ENCODE measurements at regions not wholly inside any gene's neighbourhood (a gene's known extent, or its start where the extent isn't known, plus 50 kb on each side); places are given as distances from the start of the nearest gene placed in this dataset.

GRCh38 chr2:64841461-64841860 lies 147.7 kb upstream of the SLC1A4 start:
- peaks cover 49% of the 10 kb centered on the region for H3K4me1 Mint-ChIP-seq (ENCODE audit: insufficient read depth, unreplicated experiment)
- no TSS peak for BruUV-seq (replicated peaks)
- CTCF ChIA-PET, result interaction anchor here (0.6 to 1.1 kb wide), 2 partner anchors 165 to 436 kb away, joined by 3 to 7 read pairs; no protein-coding TSS in a partner anchor
- H3K4me3 Mint-ChIP-seq (ENCODE audit: unreplicated experiment), result no peak overlapping the region
- TF ChIP-seq, protein P1, sequence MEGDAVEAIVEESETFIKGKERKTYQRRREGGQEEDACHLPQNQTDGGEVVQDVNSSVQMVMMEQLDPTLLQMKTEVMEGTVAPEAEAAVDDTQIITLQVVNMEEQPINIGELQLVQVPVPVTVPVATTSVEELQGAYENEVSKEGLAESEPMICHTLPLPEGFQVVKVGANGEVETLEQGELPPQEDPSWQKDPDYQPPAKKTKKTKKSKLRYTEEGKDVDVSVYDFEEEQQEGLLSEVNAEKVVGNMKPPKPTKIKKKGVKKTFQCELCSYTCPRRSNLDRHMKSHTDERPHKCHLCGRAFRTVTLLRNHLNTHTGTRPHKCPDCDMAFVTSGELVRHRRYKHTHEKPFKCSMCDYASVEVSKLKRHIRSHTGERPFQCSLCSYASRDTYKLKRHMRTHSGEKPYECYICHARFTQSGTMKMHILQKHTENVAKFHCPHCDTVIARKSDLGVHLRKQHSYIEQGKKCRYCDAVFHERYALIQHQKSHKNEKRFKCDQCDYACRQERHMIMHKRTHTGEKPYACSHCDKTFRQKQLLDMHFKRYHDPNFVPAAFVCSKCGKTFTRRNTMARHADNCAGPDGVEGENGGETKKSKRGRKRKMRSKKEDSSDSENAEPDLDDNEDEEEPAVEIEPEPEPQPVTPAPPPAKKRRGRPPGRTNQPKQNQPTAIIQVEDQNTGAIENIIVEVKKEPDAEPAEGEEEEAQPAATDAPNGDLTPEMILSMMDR (IDR thresholded peaks at IDR 0.05; ENCODE audit: unreplicated experiment), result no peak
- DNase-seq (ENCODE audit: unreplicated experiment), result no peak
- no peaks in the 10 kb centered on the region for H3K27me3 Mint-ChIP-seq (ENCODE audit: insufficient read depth, unreplicated experiment)
- H3K27ac Mint-ChIP-seq (ENCODE audit: low read depth, unreplicated experiment), result no peak overlapping the region
- POLR2A ChIA-PET, result interaction anchor here (0.6 to 1.1 kb wide), 5 partner anchors 9 to 197 kb away, joined by 3 to 4 read pairs (median 3); no protein-coding TSS in a partner anchor
- intact Hi-C loops (cut with micrococcal nuclease), result no loop called here
- H3K36me3 Mint-ChIP-seq (ENCODE audit: insufficient read depth, unreplicated experiment), result peaks cover 4% of the 10 kb centered on the region
- no peaks in the 10 kb centered on the region for H3K9me3 Mint-ChIP-seq (ENCODE audit: unreplicated experiment)

GRCh38 chr2:64842030-64842429 lies 147.2 kb upstream of the SLC1A4 start:
- TF ChIP-seq, protein P1 (IDR thresholded peaks at IDR 0.05; ENCODE audit: unreplicated experiment), result no peak
- H3K36me3 Mint-ChIP-seq (ENCODE audit: insufficient read depth, unreplicated experiment), result peaks cover 4% of the 10 kb centered on the region
- H3K27me3 Mint-ChIP-seq (ENCODE audit: insufficient read depth, unreplicated experiment), result no peaks in the 10 kb centered on the region
- no peak overlapping the region for H3K4me3 Mint-ChIP-seq (ENCODE audit: unreplicated experiment)
- ChIA-PET POLR2A (interaction anchor here (0.6 to 0.9 kb wide), 5 partner anchors 9 to 187 kb away, joined by 3 to 4 read pairs (median 3); no protein-coding TSS in a partner anchor), CTCF (no interaction called here)
- BruUV-seq (replicated peaks), result no TSS peak
- peaks cover 46% of the 10 kb centered on the region for H3K4me1 Mint-ChIP-seq (ENCODE audit: insufficient read depth, unreplicated experiment)
- intact Hi-C loops (cut with micrococcal nuclease), result no loop called here
- no peak for DNase-seq (ENCODE audit: unreplicated experiment)
- no peak overlapping the region for H3K27ac Mint-ChIP-seq (ENCODE audit: low read depth, unreplicated experiment)
- H3K9me3 Mint-ChIP-seq (ENCODE audit: unreplicated experiment), result no peaks in the 10 kb centered on the region

- ChIA-PET POLR2A (no interaction called here), CTCF (no interaction called here)
- Mint-ChIP-seq H3K4me1 (ENCODE audit: insufficient read depth, unreplicated experiment) (peaks cover 27% of the 10 kb centered on the region), H3K27ac (ENCODE audit: low read depth, unreplicated experiment) (no peak overlapping the region), H3K4me3 (ENCODE audit: unreplicated experiment) (no peak overlapping the region), H3K36me3 (ENCODE audit: insufficient read depth, unreplicated experiment) (peaks cover 4% of the 10 kb centered on the region), H3K27me3 (ENCODE audit: insufficient read depth, unreplicated experiment) (no peaks in the 10 kb centered on the region), H3K9me3 (ENCODE audit: unreplicated experiment) (no peaks in the 10 kb centered on the region)
- intact Hi-C loops (cut with micrococcal nuclease), result no loop called here
- no peak for DNase-seq (ENCODE audit: unreplicated experiment)
- TF ChIP-seq, protein P1 (IDR thresholded peaks at IDR 0.05; ENCODE audit: unreplicated experiment), result no peak
- BruUV-seq (replicated peaks), result no TSS peak
These were observed 145.1 kb upstream of the SLC1A4 start for GRCh38 chr2:64844087-64844486.

GRCh38 chr2:64845273-64845905 lies 143.8 kb upstream of the SLC1A4 start:
- H3K27me3 Mint-ChIP-seq (ENCODE audit: insufficient read depth, unreplicated experiment), result no peaks in the 10 kb centered on the region
- BruUV-seq (replicated peaks), result no TSS peak

More at GRCh38 chr2:64845273-64845905, 143.8 kb upstream of the SLC1A4 start:
- H3K27ac Mint-ChIP-seq (ENCODE audit: low read depth, unreplicated experiment), result no peak overlapping the region
- no peak overlapping the region for H3K4me3 Mint-ChIP-seq (ENCODE audit: unreplicated experiment)
- intact Hi-C loops (cut with micrococcal nuclease), result no loop called here
- DNase-seq (ENCODE audit: unreplicated experiment), result no peak
- peaks cover 19% of the 10 kb centered on the region for H3K4me1 Mint-ChIP-seq (ENCODE audit: insufficient read depth, unreplicated experiment)
- H3K9me3 Mint-ChIP-seq (ENCODE audit: unreplicated experiment), result no peaks in the 10 kb centered on the region
- peaks cover 4% of the 10 kb centered on the region for H3K36me3 Mint-ChIP-seq (ENCODE audit: insufficient read depth, unreplicated experiment)
- TF ChIP-seq, protein P1 (IDR thresholded peaks at IDR 0.05; ENCODE audit: unreplicated experiment), result no peak
- ChIA-PET CTCF (no interaction called here), POLR2A (interaction anchor here (0.6 to 2.0 kb wide), 4 partner anchors 8 to 187 kb away, joined by 3 to 8 read pairs (median 4); no protein-coding TSS in a partner anchor)
